Astrocyte (in vitro differentiated cells and primary cell): ENCODE measurements at regions not wholly inside any gene's neighbourhood (a gene's known extent, or its start where the extent isn't known, plus 50 kb on each side); places are given as distances from the start of the nearest gene placed in this dataset.
A peak's percentile ranks its signal among the peaks of the same experiment; 100 is the strongest.

ENCODE experiments used
- DNase-seq: peaks from one replicate; pipeline ENCODE4 v3.0.0-alpha.2; 2010; ENCODE audit warnings: low read depth
- FAIRE-seq: peaks from 2 replicates; lab custom pipeline; 2011; peaks lifted over from hg19 to GRCh38; lab: Jason Lieb, UNC
- H2AFZ ChIP-seq: 2 replicates; pipeline ENCODE4 v1.6.0; 2012; ENCODE audit warnings: low read depth, low read length, inconsistent platforms
- H3K27ac ChIP-seq: 2 replicates; pipeline ENCODE4 v1.5.1; 2011; ENCODE audit warnings: low read depth, low read length, inconsistent platforms
- H3K27me3 ChIP-seq: 2 replicates; pipeline ENCODE4 v1.6.0; 2011; ENCODE audit warnings: low read length, inconsistent platforms; ENCODE audit not compliant: insufficient read depth
- H3K36me3 ChIP-seq: 2 replicates; pipeline ENCODE4 v1.5.1; 2011; ENCODE audit warnings: low read length, inconsistent platforms; ENCODE audit not compliant: insufficient read depth
- H3K4me1 ChIP-seq: 2 replicates; pipeline ENCODE4 v1.5.1; 2011; ENCODE audit warnings: low read length, inconsistent platforms; ENCODE audit not compliant: insufficient read depth
- H3K4me2 ChIP-seq: 2 replicates; pipeline ENCODE4 v1.6.0; 2012; ENCODE audit warnings: low read length, inconsistent platforms
- H3K4me3 ChIP-seq: 2 replicates; pipeline ENCODE4 v1.5.1; 2011; ENCODE audit warnings: low read depth, mild to moderate bottlenecking, low read length, inconsistent platforms; ENCODE audit not compliant: insufficient read depth
- H3K79me2 ChIP-seq: 2 replicates; pipeline ENCODE4 v1.6.0; 2012; ENCODE audit warnings: mild to moderate bottlenecking, low read length, inconsistent platforms; ENCODE audit not compliant: insufficient read depth
- H3K9ac ChIP-seq: 2 replicates; pipeline ENCODE4 v1.6.0; 2012; ENCODE audit warnings: mild to moderate bottlenecking, low read length, inconsistent platforms
- H3K9me3 ChIP-seq: 2 replicates; pipeline ENCODE4 v1.5.1; 2012; ENCODE audit warnings: low read depth, mild to moderate bottlenecking, low read length, inconsistent platforms; ENCODE audit not compliant: insufficient read depth
- H4K20me1 ChIP-seq: 2 replicates; pipeline ENCODE4 v1.6.0; 2012; ENCODE audit warnings: low read length, inconsistent platforms; ENCODE audit not compliant: insufficient read depth
- H3K27ac Mint-ChIP-seq: one replicate; pipeline ENCODE4 v1.8.0; 2021; ENCODE audit warnings: mild to moderate bottlenecking, mixed read lengths; ENCODE audit not compliant: unreplicated experiment
- H3K27me3 Mint-ChIP-seq: one replicate; pipeline ENCODE4 v1.8.0; 2021; ENCODE audit warnings: low read depth, mixed read lengths; ENCODE audit not compliant: unreplicated experiment
- H3K36me3 Mint-ChIP-seq: one replicate; pipeline ENCODE4 v1.8.0; 2021; ENCODE audit warnings: low read depth, mixed read lengths; ENCODE audit not compliant: unreplicated experiment
- H3K4me1 Mint-ChIP-seq: one replicate; pipeline ENCODE4 v1.8.0; 2021; ENCODE audit warnings: low read depth, mixed read lengths; ENCODE audit not compliant: unreplicated experiment
- H3K4me3 Mint-ChIP-seq: one replicate; pipeline ENCODE4 v1.8.0; 2021; ENCODE audit warnings: mild to moderate bottlenecking, moderate library complexity, mixed read lengths; ENCODE audit not compliant: unreplicated experiment
- H3K9me3 Mint-ChIP-seq: one replicate; pipeline ENCODE4 v1.8.0; 2021; ENCODE audit warnings: mild to moderate bottlenecking, mixed read lengths; ENCODE audit not compliant: unreplicated experiment
- CTCF ChIP-seq: IDR thresholded peaks from 2 replicates; pipeline ENCODE4 v1.5.1; 2011; ENCODE audit warnings: low read depth, mild to moderate bottlenecking, inconsistent platforms, low read length, moderate library complexity; ENCODE audit not compliant: insufficient read depth
- EZH2 ChIP-seq: IDR thresholded peaks from 2 replicates; pipeline ENCODE4 v1.6.1; 2012; ENCODE audit warnings: mild to moderate bottlenecking, low read length, inconsistent platforms; ENCODE audit not compliant: insufficient read depth

- Mint-ChIP-seq H3K4me1 (no peaks in the 10 kb centered on the region), H3K27ac (no peak overlapping the region), H3K36me3 (no peaks in the 10 kb centered on the region), H3K9me3 (peaks cover 5% of the 10 kb centered on the region), H3K27me3 (no peaks in the 10 kb centered on the region), H3K4me3 (no peak overlapping the region)
- no peak for TF ChIP-seq EZH2
- no peak for TF ChIP-seq CTCF
- no peak overlapping the region for H3K9ac ChIP-seq
- H3K27ac ChIP-seq, result no peak overlapping the region
- DNase-seq (no peak), FAIRE-seq (no peak)
- H2AFZ ChIP-seq, result no peak overlapping the region
- H3K27me3 ChIP-seq, result no peaks in the 10 kb centered on the region
- H3K79me2 ChIP-seq, result no peaks in the 10 kb centered on the region
- H3K36me3 ChIP-seq, result no peaks in the 10 kb centered on the region
- H4K20me1 ChIP-seq, result no peaks in the 10 kb centered on the region
- H3K4me2 ChIP-seq, result no peak overlapping the region
- no peak overlapping the region for H3K4me3 ChIP-seq
- H3K9me3 ChIP-seq, result no peaks in the 10 kb centered on the region
- H3K4me1 ChIP-seq, result no peaks in the 10 kb centered on the region
These were observed 542.1 kb downstream of the SLITRK1 start for GRCh38 chr13:83340170-83340569.

- Mint-ChIP-seq H3K4me1 (no peaks in the 10 kb centered on the region), H3K9me3 (no peaks in the 10 kb centered on the region), H3K4me3 (no peak overlapping the region), H3K36me3 (no peaks in the 10 kb centered on the region), H3K27ac (no peak overlapping the region), H3K27me3 (no peaks in the 10 kb centered on the region)
- FAIRE-seq (no peak), DNase-seq (peak; percentile 4)
- TF ChIP-seq CTCF (no peak), EZH2 (no peak)
- H3K36me3 ChIP-seq, result no peaks in the 10 kb centered on the region
- H3K4me2 ChIP-seq, result no peak overlapping the region
- no peak overlapping the region for H3K27ac ChIP-seq
- no peaks in the 10 kb centered on the region for H3K27me3 ChIP-seq
- H3K9ac ChIP-seq, result no peak overlapping the region
- no peaks in the 10 kb centered on the region for H3K9me3 ChIP-seq
- H2AFZ ChIP-seq, result no peak overlapping the region
- H3K79me2 ChIP-seq, result no peaks in the 10 kb centered on the region
- H3K4me1 ChIP-seq, result no peaks in the 10 kb centered on the region
- no peaks in the 10 kb centered on the region for H4K20me1 ChIP-seq
- H3K4me3 ChIP-seq, result no peak overlapping the region
These were observed 548.5 kb downstream of the SLITRK1 start for GRCh38 chr13:83333614-83334388.

- H3K36me3 Mint-ChIP-seq, result no peaks in the 10 kb centered on the region
- H3K27ac Mint-ChIP-seq, result no peak overlapping the region
- H3K4me3 Mint-ChIP-seq, result no peak overlapping the region
- H3K4me1 ChIP-seq, result no peaks in the 10 kb centered on the region
- no peak overlapping the region for H3K4me2 ChIP-seq
- no peaks in the 10 kb centered on the region for H3K27me3 Mint-ChIP-seq
- H4K20me1 ChIP-seq, result no peaks in the 10 kb centered on the region
- no peak overlapping the region for H3K27ac ChIP-seq
- no peaks in the 10 kb centered on the region for H3K79me2 ChIP-seq
- TF ChIP-seq CTCF (no peak), EZH2 (no peak)
- H2AFZ ChIP-seq, result no peak overlapping the region
- no peak for FAIRE-seq
- no peaks in the 10 kb centered on the region for H3K4me1 Mint-ChIP-seq
- H3K4me3 ChIP-seq, result no peak overlapping the region
- H3K9me3 Mint-ChIP-seq, result no peaks in the 10 kb centered on the region
- H3K27me3 ChIP-seq, result no peaks in the 10 kb centered on the region
- no peak overlapping the region for H3K9ac ChIP-seq
- DNase-seq, result no peak
- no peaks in the 10 kb centered on the region for H3K9me3 ChIP-seq
- H3K36me3 ChIP-seq, result no peaks in the 10 kb centered on the region
These were observed 549.5 kb downstream of the SLITRK1 start for GRCh38 chr13:83332751-83333150.
